NB4 (cell line): ENCODE measurements at regions not wholly inside any gene's neighbourhood (a gene's known extent, or its start where the extent isn't known, plus 50 kb on each side); places are given as distances from the start of the nearest gene placed in this dataset.

Source experiments
- DNase-seq: peaks from one replicate; pipeline ENCODE4 v3.0.0; 2010; ENCODE audit warnings: low read depth
- H3K4me3 ChIP-seq: one replicate; pipeline ENCODE4 v1.5.1; 2011; ENCODE audit warnings: mild to moderate bottlenecking, low read depth, low read length, moderate library complexity
- CTCF ChIP-seq: IDR thresholded peaks from one replicate; pipeline ENCODE4 v1.5.1; 2012; ENCODE audit warnings: low read depth, low read length
- MAX ChIP-seq: IDR thresholded peaks from 2 replicates; pipeline ENCODE4 v1.6.1; 2011; ENCODE audit warnings: low read depth, low read length
- MYC ChIP-seq: IDR thresholded peaks from 2 replicates; pipeline ENCODE4 v1.6.1; 2011; ENCODE audit warnings: low read depth, low read length
- POLR2A ChIP-seq: IDR thresholded peaks from 2 replicates; pipeline ENCODE4 v1.6.1; 2011; ENCODE audit warnings: mild to moderate bottlenecking; ENCODE audit not compliant: insufficient read length; ENCODE audit errors: extremely low read depth

- no peak for DNase-seq
- no peak overlapping the region for H3K4me3 ChIP-seq
- TF ChIP-seq POLR2A (no peak), CTCF (no peak), MAX (no peak), MYC (no peak)
Observed at GRCh38 chr18:10061566-10062140, 147.8 kb downstream of the VAPA start.

GRCh38 chr18:10062302-10063300 lies 148.8 kb downstream of the VAPA start:
- no peak for TF ChIP-seq CTCF
- no peak for TF ChIP-seq MYC
- no peak overlapping the region for H3K4me3 ChIP-seq
- DNase-seq: no peak

DNA sequence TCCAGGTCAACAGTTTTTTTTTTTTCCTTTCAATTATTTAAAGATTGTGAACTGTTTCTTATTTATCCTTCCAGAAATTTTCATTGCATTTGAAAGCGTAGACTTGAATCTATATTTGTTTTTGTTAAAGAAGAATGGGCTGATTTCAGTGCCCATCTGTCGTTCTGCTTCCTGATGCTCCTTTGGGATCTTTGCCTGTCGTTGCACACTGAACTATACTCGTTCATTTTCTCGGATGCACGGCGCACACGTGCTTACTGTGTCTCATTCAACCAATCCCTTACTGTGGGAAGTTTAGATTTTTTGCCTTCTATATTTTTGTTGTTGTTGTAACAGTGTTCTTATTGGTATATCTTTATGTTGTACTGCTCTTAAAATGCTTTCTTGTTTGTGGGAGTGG lies 149.7 kb downstream of the VAPA start:
- no peak for DNase-seq
- TF ChIP-seq MYC (no peak), CTCF (no peak), MAX (no peak), POLR2A (no peak)
- H3K4me3 ChIP-seq: no peak overlapping the region

GRCh38 chr18:10064267-10064666 lies 150.5 kb downstream of the VAPA start:
- TF ChIP-seq POLR2A: no peak
- DNase-seq: no peak
- H3K4me3 ChIP-seq: no peak overlapping the region

DNA sequence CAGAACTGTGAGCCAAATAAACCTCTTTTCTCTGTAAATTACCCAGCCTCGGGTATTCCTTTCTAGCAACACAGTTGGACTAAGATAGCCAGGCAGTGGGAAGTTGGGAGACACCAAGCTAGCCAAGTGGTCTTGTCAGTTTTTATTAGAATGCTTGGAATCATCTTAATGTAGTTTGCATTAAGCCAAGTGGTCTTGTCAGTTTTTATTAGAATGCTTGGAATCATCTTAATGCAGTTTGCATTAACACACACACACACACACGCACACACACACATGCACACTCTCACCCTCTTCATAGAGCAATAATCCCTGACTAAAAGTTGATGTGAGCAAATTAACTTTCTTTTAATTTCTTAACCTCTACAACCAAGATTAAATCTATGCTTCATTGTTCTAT lies 151.5 kb downstream of the VAPA start:
- no peak overlapping the region for H3K4me3 ChIP-seq
- DNase-seq: no peak

More for the DNA sequence above, 151.5 kb downstream of the VAPA start:
- TF ChIP-seq MAX: no peak
- no peak for TF ChIP-seq MYC
- TF ChIP-seq POLR2A: no peak
- TF ChIP-seq CTCF: no peak
